Fibroblast of lung (primary cell): ENCODE measurements at regions not wholly inside any gene's neighbourhood (a gene's known extent, or its start where the extent isn't known, plus 50 kb on each side); places are given as distances from the start of the nearest gene placed in this dataset.

Experiments
- DNase-seq, 2 donors: peaks; one replicate each; pipeline versions ENCODE4 v3.0.0 to v3.0.0-alpha.2; 2010; ENCODE audit warnings: low read depth in 2 of 2
- H2AFZ ChIP-seq: 2 replicates; pipeline ENCODE4 v1.5.1; 2012; ENCODE audit warnings: low read length, control low read depth, inconsistent platforms
- H3K27ac ChIP-seq: 2 replicates; pipeline ENCODE4 v1.5.1; 2011; ENCODE audit warnings: low read length, control low read depth; ENCODE audit not compliant: insufficient read depth
- H3K27me3 ChIP-seq: 2 replicates; pipeline ENCODE4 v1.5.1; 2011; ENCODE audit warnings: mild to moderate bottlenecking, low read length; ENCODE audit not compliant: control insufficient read depth, insufficient read depth
- H3K36me3 ChIP-seq: 2 replicates; pipeline ENCODE4 v1.5.1; 2011; ENCODE audit warnings: low read length; ENCODE audit not compliant: control insufficient read depth, insufficient read depth
- H3K4me1 ChIP-seq: 2 replicates; pipeline ENCODE4 v1.5.1; 2011; ENCODE audit warnings: low read length; ENCODE audit not compliant: control insufficient read depth, insufficient read depth; ENCODE audit errors: extremely low read depth
- H3K4me2 ChIP-seq: 2 replicates; pipeline ENCODE4 v1.5.1; 2011; ENCODE audit warnings: low read length, control low read depth; ENCODE audit not compliant: insufficient read depth; ENCODE audit errors: extremely low read depth
- H3K4me3 ChIP-seq, 4 experiments: fragments of 200-600 bp in 1 of 4; sonication (generic) in 1 of 4; replicated peaks in 1 of 4; 2 replicates each; pipeline ENCODE4 v1.5.1; 2011 to 2016; ENCODE audit warnings: low read length in 4 of 4, low read depth in 3 of 4, mild to moderate bottlenecking in 3 of 4, control low read depth in 2 of 4, inconsistent platforms in 1 of 4, mixed read lengths in 1 of 4; ENCODE audit not compliant: insufficient read depth in 1 of 4; ENCODE audit errors: control extremely low read depth in 1 of 4
- H3K79me2 ChIP-seq: 2 replicates; pipeline ENCODE4 v1.5.1; 2012; ENCODE audit warnings: mild to moderate bottlenecking, low read length, inconsistent platforms; ENCODE audit not compliant: control insufficient read depth, insufficient read depth
- H3K9ac ChIP-seq: 2 replicates; pipeline ENCODE4 v1.5.1; 2011; ENCODE audit warnings: mild to moderate bottlenecking, low read length, control low read depth; ENCODE audit not compliant: insufficient read depth
- H3K9me3 ChIP-seq: 2 replicates; pipeline ENCODE4 v1.5.1; 2012; ENCODE audit warnings: low read depth, low read length; ENCODE audit not compliant: control insufficient read depth, insufficient read depth
- H4K20me1 ChIP-seq: 2 replicates; pipeline ENCODE4 v1.5.1; 2011; ENCODE audit warnings: low read length; ENCODE audit not compliant: control insufficient read depth, insufficient read depth; ENCODE audit errors: extremely low read depth
- CTCF ChIP-seq, 2 donors: IDR thresholded peaks in 1 of 2; conservative IDR thresholded peaks in 1 of 2; 1 replicate in 1 of 2; 2 replicates in 1 of 2; pipeline ENCODE4 v1.5.1; 2011 to 2012; ENCODE audit warnings: low read length in 2 of 2, control low read depth in 1 of 2, inconsistent platforms in 1 of 2, low read depth in 1 of 2, mild to moderate bottlenecking in 1 of 2
- EZH2 ChIP-seq: IDR thresholded peaks from 2 replicates; pipeline ENCODE4 v1.5.1; 2012; ENCODE audit warnings: low read length, control low read depth, mild to moderate bottlenecking; ENCODE audit errors: missing control alignments

GRCh38 chrX:63566856-63567255, 215.7 kb upstream of the SPIN4 start:
- no peaks in the 10 kb centered on the region for H4K20me1 ChIP-seq
- no peak overlapping the region for H3K4me3 ChIP-seq
- TF ChIP-seq CTCF (conservative IDR thresholded peaks at IDR 0.05 in 1 of 2, IDR thresholded peaks at IDR 0.05 in 1 of 2; ENCODE audit: low read depth in 1 of 2, low read length in 2 of 2) (no peak), EZH2 (no peak)
- no peaks in the 10 kb centered on the region for H3K4me1 ChIP-seq
- no peak overlapping the region for H3K9ac ChIP-seq
- no peak overlapping the region for H2AFZ ChIP-seq
- H3K36me3 ChIP-seq: no peaks in the 10 kb centered on the region
- H3K4me2 ChIP-seq: no peak overlapping the region
- no peaks in the 10 kb centered on the region for H3K27me3 ChIP-seq
- DNase-seq: no peak
- no peaks in the 10 kb centered on the region for H3K9me3 ChIP-seq
- H3K27ac ChIP-seq: no peak overlapping the region
- no peaks in the 10 kb centered on the region for H3K79me2 ChIP-seq

GRCh38 chrX:63561425-63561824, 210.3 kb upstream of the SPIN4 start:
- no peaks in the 10 kb centered on the region for H4K20me1 ChIP-seq
- no peaks in the 10 kb centered on the region for H3K27me3 ChIP-seq
- peak overlapping the region; percentile 78 for H3K4me2 ChIP-seq
- no peak for TF ChIP-seq EZH2
- TF ChIP-seq CTCF (conservative IDR thresholded peaks at IDR 0.05 in 1 of 2, IDR thresholded peaks at IDR 0.05 in 1 of 2; ENCODE audit: low read depth in 1 of 2, low read length in 2 of 2): no peak
- peak in 1 of 2 donors; percentile 4 for DNase-seq
- H3K4me3 ChIP-seq: peak overlapping the region; percentile 71 to 93 (median 82)
- peak overlapping the region; percentile 83 for H2AFZ ChIP-seq
- peaks cover 11% of the 10 kb centered on the region for H3K79me2 ChIP-seq
- no peak overlapping the region for H3K9ac ChIP-seq
- H3K4me1 ChIP-seq: no peaks in the 10 kb centered on the region
- no peaks in the 10 kb centered on the region for H3K36me3 ChIP-seq
- no peaks in the 10 kb centered on the region for H3K9me3 ChIP-seq
- no peak overlapping the region for H3K27ac ChIP-seq

- Histone ChIP-seq H2AFZ (peak overlapping the region; percentile 87), H4K20me1 (no peaks in the 10 kb centered on the region), H3K4me1 (no peaks in the 10 kb centered on the region), H3K9ac (peak overlapping the region; percentile 72), H3K36me3 (no peaks in the 10 kb centered on the region), H3K27me3 (no peaks in the 10 kb centered on the region), H3K27ac (peak overlapping the region; percentile 80), H3K4me2 (peak overlapping the region; percentile 78), H3K4me3 (peak overlapping the region; percentile 71 to 93 (median 82)), H3K9me3 (no peaks in the 10 kb centered on the region), H3K79me2 (peaks cover 11% of the 10 kb centered on the region)
- DNase-seq: peak; percentile 79 to 80
- TF ChIP-seq CTCF (conservative IDR thresholded peaks at IDR 0.05 in 1 of 2, IDR thresholded peaks at IDR 0.05 in 1 of 2; ENCODE audit: low read depth in 1 of 2, low read length in 2 of 2) (no peak), EZH2 (no peak)
Observed at GRCh38 chrX:63560601-63561218, 209.6 kb upstream of the SPIN4 start.
